ENCODE measurements at regions not wholly inside any gene's neighbourhood (a gene's known extent, or its start where the extent isn't known, plus 50 kb on each side); places are given as distances from the start of the nearest gene placed in this dataset.

GRCh38 chr16:86225905-86226371, 284.4 kb upstream of the FOXF1 start:
- DNase-seq (ENCODE audit: low spot score), result no peak
- Histone ChIP-seq H4K20me1 (ENCODE audit: low read depth) (no peaks in the 10 kb centered on the region), H3K79me2 (ENCODE audit: low read depth) (no peaks in the 10 kb centered on the region), H3K4me2 (no peak overlapping the region), H3K9me3 (ENCODE audit: low read depth) (no peaks in the 10 kb centered on the region), H3K4me1 (peaks cover 3% of the 10 kb centered on the region), H3K27ac (no peak overlapping the region), H3K36me3 (no peaks in the 10 kb centered on the region), H2AFZ (replicated peaks) (no peak overlapping the region), H3K27me3 (peaks cover 12% of the 10 kb centered on the region), H3K4me3 (no peak overlapping the region), H3K9ac (no peak overlapping the region), H3F3A (ENCODE audit: low read depth) (no peaks in the 10 kb centered on the region)
- no peak overlapping the region for H3K4me3 Mint-ChIP-seq
- no peaks in the 10 kb centered on the region for H3K9me3 Mint-ChIP-seq
- peaks cover 4% of the 10 kb centered on the region for H3K4me1 Mint-ChIP-seq
- TF ChIP-seq, protein P1, sequence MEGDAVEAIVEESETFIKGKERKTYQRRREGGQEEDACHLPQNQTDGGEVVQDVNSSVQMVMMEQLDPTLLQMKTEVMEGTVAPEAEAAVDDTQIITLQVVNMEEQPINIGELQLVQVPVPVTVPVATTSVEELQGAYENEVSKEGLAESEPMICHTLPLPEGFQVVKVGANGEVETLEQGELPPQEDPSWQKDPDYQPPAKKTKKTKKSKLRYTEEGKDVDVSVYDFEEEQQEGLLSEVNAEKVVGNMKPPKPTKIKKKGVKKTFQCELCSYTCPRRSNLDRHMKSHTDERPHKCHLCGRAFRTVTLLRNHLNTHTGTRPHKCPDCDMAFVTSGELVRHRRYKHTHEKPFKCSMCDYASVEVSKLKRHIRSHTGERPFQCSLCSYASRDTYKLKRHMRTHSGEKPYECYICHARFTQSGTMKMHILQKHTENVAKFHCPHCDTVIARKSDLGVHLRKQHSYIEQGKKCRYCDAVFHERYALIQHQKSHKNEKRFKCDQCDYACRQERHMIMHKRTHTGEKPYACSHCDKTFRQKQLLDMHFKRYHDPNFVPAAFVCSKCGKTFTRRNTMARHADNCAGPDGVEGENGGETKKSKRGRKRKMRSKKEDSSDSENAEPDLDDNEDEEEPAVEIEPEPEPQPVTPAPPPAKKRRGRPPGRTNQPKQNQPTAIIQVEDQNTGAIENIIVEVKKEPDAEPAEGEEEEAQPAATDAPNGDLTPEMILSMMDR (IDR thresholded peaks at IDR 0.05), result no peak
- no peak for TF ChIP-seq EZH2phosphoT487 (IDR thresholded peaks at IDR 0.05)
- TF ChIP-seq EZH2 (IDR thresholded peaks at IDR 0.05), result no peak
- no peak overlapping the region for H3K27ac Mint-ChIP-seq
- peaks cover 11% of the 10 kb centered on the region for H3K27me3 Mint-ChIP-seq (ENCODE audit: insufficient read depth, low read depth)
- H3K36me3 Mint-ChIP-seq, result no peaks in the 10 kb centered on the region

DNA sequence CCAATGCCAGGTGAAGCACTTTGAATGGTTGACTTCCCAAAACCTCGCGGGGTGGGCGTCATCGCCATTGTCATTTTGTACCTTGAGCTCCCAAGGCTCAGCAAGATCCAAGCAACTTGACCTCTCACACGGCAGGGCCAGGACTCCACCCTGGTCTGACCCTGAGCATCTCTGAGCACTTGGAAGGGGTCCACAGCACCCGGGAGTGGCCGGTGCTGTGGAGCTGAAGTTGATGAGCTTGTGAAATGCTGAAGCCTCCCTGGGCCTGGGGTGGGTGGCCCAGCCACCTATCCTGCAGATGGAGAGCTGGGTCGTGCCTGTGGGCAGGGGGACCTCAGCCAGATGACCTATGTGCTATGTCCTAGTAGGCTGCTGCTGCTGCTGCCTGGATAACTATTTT, 283.3 kb upstream of the FOXF1 start:
- Histone ChIP-seq H2AFZ (replicated peaks) (no peak overlapping the region), H3K27me3 (peaks cover 10% of the 10 kb centered on the region), H3K4me3 (no peak overlapping the region), H3K79me2 (ENCODE audit: low read depth) (no peaks in the 10 kb centered on the region), H3K9ac (no peak overlapping the region), H3K4me1 (peaks cover 3% of the 10 kb centered on the region), H3K27ac (no peak overlapping the region), H3K36me3 (no peaks in the 10 kb centered on the region), H3K9me3 (ENCODE audit: low read depth) (no peaks in the 10 kb centered on the region), H3K4me2 (no peak overlapping the region), H3F3A (ENCODE audit: low read depth) (no peaks in the 10 kb centered on the region), H4K20me1 (ENCODE audit: low read depth) (no peaks in the 10 kb centered on the region)
- TF ChIP-seq, protein P1 (IDR thresholded peaks at IDR 0.05), result no peak
- TF ChIP-seq EZH2phosphoT487 (IDR thresholded peaks at IDR 0.05), result no peak
- TF ChIP-seq EZH2 (IDR thresholded peaks at IDR 0.05), result no peak
- Mint-ChIP-seq H3K4me1 (peaks cover 4% of the 10 kb centered on the region), H3K36me3 (no peaks in the 10 kb centered on the region), H3K9me3 (peaks cover 3% of the 10 kb centered on the region), H3K27me3 (ENCODE audit: insufficient read depth, low read depth) (peaks cover 8% of the 10 kb centered on the region), H3K4me3 (no peak overlapping the region), H3K27ac (no peak overlapping the region)
- no peak for DNase-seq (ENCODE audit: low spot score)

DNA sequence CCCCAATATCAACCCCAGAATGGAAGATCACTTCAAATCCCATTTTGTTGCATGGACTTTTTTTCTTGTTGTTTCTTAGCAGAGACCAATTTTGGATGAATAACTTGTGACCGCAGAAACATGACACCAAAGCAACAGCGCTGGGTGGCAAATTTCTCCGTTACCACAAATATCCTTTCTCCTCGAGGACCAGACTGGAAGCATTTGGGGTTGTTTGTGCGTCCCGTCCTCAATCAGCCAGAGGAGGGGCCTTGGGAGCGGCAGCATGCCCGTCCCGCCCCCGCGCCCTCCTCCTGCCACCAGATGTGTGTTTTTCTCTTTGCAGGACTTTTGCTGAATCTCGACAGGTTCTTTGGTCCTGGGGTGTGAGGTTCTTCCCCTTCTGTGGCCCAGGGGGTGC, 282.5 kb upstream of the FOXF1 start:
- Mint-ChIP-seq H3K9me3 (peaks cover 6% of the 10 kb centered on the region), H3K4me1 (peaks cover 4% of the 10 kb centered on the region), H3K27me3 (ENCODE audit: insufficient read depth, low read depth) (peaks cover 8% of the 10 kb centered on the region), H3K4me3 (no peak overlapping the region), H3K27ac (no peak overlapping the region), H3K36me3 (no peaks in the 10 kb centered on the region)
- Histone ChIP-seq H3F3A (ENCODE audit: low read depth) (no peaks in the 10 kb centered on the region), H3K4me1 (peaks cover 3% of the 10 kb centered on the region), H3K27ac (no peak overlapping the region), H2AFZ (replicated peaks) (no peak overlapping the region), H3K9me3 (ENCODE audit: low read depth) (no peaks in the 10 kb centered on the region), H3K27me3 (peaks cover 3% of the 10 kb centered on the region), H4K20me1 (ENCODE audit: low read depth) (no peaks in the 10 kb centered on the region), H3K4me3 (no peak overlapping the region), H3K79me2 (ENCODE audit: low read depth) (no peaks in the 10 kb centered on the region), H3K9ac (no peak overlapping the region), H3K36me3 (no peaks in the 10 kb centered on the region), H3K4me2 (no peak overlapping the region)
- DNase-seq (ENCODE audit: low spot score), result no peak
- TF ChIP-seq EZH2phosphoT487 (IDR thresholded peaks at IDR 0.05), result no peak
- TF ChIP-seq EZH2 (IDR thresholded peaks at IDR 0.05), result no peak
- TF ChIP-seq, protein P1 (IDR thresholded peaks at IDR 0.05), result no peak

Data from neural progenitor cell (in vitro differentiated cells).